GM12872 (cell line): ENCODE measurements at regions not wholly inside any gene's neighbourhood (a gene's known extent, or its start where the extent isn't known, plus 50 kb on each side); places are given as distances from the start of the nearest gene placed in this dataset.

Experiments
- CTCF ChIP-seq: IDR thresholded peaks from 3 replicates; pipeline ENCODE4 v1.5.1; 2011; ENCODE audit warnings: low read depth, mild to moderate bottlenecking, low read length, moderate library complexity; ENCODE audit not compliant: insufficient read depth

GRCh38 chr4:136443006-136443405, 1089.3 kb downstream of the PCDH18 start:
- no peak for TF ChIP-seq CTCF

- TF ChIP-seq CTCF = no peak
Measured at GRCh38 chr4:136442447-136442846, 1089.8 kb downstream of the PCDH18 start.

- TF ChIP-seq CTCF = no peak
Measured at GRCh38 chr4:136441629-136442282, 1090.5 kb downstream of the PCDH18 start.

- no peak for TF ChIP-seq CTCF
Measured at GRCh38 chr4:136438645-136439044, 1093.6 kb downstream of the PCDH18 start.

DNA sequence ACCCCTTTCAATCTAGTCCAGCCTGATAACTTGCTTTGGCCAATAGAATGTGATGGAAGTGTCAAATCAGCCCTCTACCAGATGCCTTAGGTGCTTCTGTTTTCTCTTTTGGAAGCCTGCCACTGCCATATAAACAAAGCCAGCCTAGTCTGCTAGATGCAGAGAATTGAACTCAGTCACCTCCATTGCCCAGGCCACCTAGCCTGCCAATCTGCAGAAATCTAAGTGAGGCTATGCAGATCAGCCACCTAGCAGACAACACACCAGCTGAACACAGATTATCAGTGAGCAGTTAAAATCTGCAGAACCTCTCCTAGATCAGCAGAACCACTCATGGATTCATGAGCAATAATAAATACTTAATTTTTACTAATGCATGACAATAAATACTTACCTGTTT, 1108.2 kb downstream of the PCDH18 start:
- TF ChIP-seq CTCF = no peak

GRCh38 chr4:136414981-136415380, 1117.3 kb downstream of the PCDH18 start:
- no peak for TF ChIP-seq CTCF

- no peak for TF ChIP-seq CTCF
Measured at GRCh38 chr4:136412708-136413107, 1119.6 kb downstream of the PCDH18 start.
